Activated T-cell treated with anti-CD3 and anti-CD28 coated beads, Interleukin-2, amount 50 U/mL, for 72 hours (primary cell): ENCODE measurements at regions not wholly inside any gene's neighbourhood (a gene's known extent, or its start where the extent isn't known, plus 50 kb on each side); places are given as distances from the start of the nearest gene placed in this dataset.

ENCODE experiments used
- ATAC-seq, 2 donors: fragments of 150-1000 bp; cut with Tn5 transposase; replicated peaks in 1 of 2; 2 replicates each; pipeline ENCODE4 v1.10.0; 2021; ENCODE audit warnings: moderate library complexity in 2 of 2, mild to moderate bottlenecking in 1 of 2
- DNase-seq, 2 donors: peaks; one replicate each; pipeline ENCODE4 v3.0.0; 2021 to 2022; ENCODE audit warnings: mixed read lengths in 1 of 2
- H3K27ac Mint-ChIP-seq: one replicate; pipeline ENCODE4 v1.8.0; 2022; ENCODE audit warnings: mild to moderate bottlenecking, moderate library complexity, mixed read lengths
- H3K27me3 Mint-ChIP-seq: one replicate; pipeline ENCODE4 v1.8.0; 2022; ENCODE audit warnings: low read depth, mixed read lengths
- H3K36me3 Mint-ChIP-seq, 2 donors: one replicate each; pipeline ENCODE4 v1.8.0; 2022; ENCODE audit warnings: mixed read lengths in 2 of 2, mild to moderate bottlenecking in 1 of 2; ENCODE audit not compliant: insufficient read depth in 2 of 2
- H3K4me1 Mint-ChIP-seq: one replicate; pipeline ENCODE4 v1.8.0; 2022; ENCODE audit warnings: low read depth, mixed read lengths
- H3K4me3 Mint-ChIP-seq, 2 donors: one replicate each; pipeline ENCODE4 v1.8.0; 2022; ENCODE audit warnings: mild to moderate bottlenecking in 2 of 2, mixed read lengths in 2 of 2, moderate library complexity in 2 of 2
- H3K9me3 Mint-ChIP-seq, 2 donors: one replicate each; pipeline ENCODE4 v1.8.0; 2022; ENCODE audit warnings: mixed read lengths in 2 of 2

GRCh38 chr5:143574236-143574635 lies 170.8 kb upstream of the NR3C1 start:
- Mint-ChIP-seq H3K36me3 (no peaks in the 10 kb centered on the region), H3K4me3 (no peak overlapping the region), H3K4me1 (peaks cover 28% of the 10 kb centered on the region), H3K27me3 (peaks cover 22% of the 10 kb centered on the region), H3K9me3 (peaks cover 0 to 2% of the 10 kb centered on the region in 2 donors), H3K27ac (no peak overlapping the region)
- ATAC-seq (no peak), DNase-seq (no peak)

- H3K4me1 Mint-ChIP-seq = peaks cover 28% of the 10 kb centered on the region
- no peak for DNase-seq
- H3K27ac Mint-ChIP-seq = no peak overlapping the region
- H3K9me3 Mint-ChIP-seq = peaks cover 0 to 2% of the 10 kb centered on the region in 2 donors
- H3K27me3 Mint-ChIP-seq = peaks cover 22% of the 10 kb centered on the region
- H3K36me3 Mint-ChIP-seq = no peaks in the 10 kb centered on the region
- ATAC-seq = no peak
- no peak overlapping the region for H3K4me3 Mint-ChIP-seq
Observed at GRCh38 chr5:143573568-143574170, 170.2 kb upstream of the NR3C1 start.

DNA sequence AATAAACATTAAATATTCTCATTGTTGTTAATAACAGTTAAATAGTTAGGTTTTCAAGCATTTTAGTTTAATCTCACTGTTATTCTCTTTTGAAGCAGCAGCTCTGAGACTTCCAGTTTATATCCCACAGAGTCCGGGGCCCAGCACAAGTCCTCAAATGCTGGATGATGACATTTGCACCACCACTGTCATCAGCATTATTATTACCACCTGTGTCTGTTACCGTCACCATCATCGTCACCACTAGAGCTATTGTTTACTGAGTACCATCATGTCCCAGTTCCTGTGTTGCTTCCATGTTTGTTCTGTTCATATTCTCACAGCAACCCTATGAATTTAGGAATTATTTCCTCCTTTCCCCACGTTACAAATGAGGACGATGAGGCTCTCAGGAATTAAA lies 169.2 kb upstream of the NR3C1 start:
- no peak overlapping the region for H3K27ac Mint-ChIP-seq
- peaks cover 22% of the 10 kb centered on the region for H3K27me3 Mint-ChIP-seq
- no peaks in the 10 kb centered on the region for H3K36me3 Mint-ChIP-seq
- no peak for ATAC-seq
- DNase-seq = no peak
- H3K4me1 Mint-ChIP-seq = peaks cover 28% of the 10 kb centered on the region
- H3K9me3 Mint-ChIP-seq = peaks cover 0 to 2% of the 10 kb centered on the region in 2 donors
- no peak overlapping the region for H3K4me3 Mint-ChIP-seq

DNA sequence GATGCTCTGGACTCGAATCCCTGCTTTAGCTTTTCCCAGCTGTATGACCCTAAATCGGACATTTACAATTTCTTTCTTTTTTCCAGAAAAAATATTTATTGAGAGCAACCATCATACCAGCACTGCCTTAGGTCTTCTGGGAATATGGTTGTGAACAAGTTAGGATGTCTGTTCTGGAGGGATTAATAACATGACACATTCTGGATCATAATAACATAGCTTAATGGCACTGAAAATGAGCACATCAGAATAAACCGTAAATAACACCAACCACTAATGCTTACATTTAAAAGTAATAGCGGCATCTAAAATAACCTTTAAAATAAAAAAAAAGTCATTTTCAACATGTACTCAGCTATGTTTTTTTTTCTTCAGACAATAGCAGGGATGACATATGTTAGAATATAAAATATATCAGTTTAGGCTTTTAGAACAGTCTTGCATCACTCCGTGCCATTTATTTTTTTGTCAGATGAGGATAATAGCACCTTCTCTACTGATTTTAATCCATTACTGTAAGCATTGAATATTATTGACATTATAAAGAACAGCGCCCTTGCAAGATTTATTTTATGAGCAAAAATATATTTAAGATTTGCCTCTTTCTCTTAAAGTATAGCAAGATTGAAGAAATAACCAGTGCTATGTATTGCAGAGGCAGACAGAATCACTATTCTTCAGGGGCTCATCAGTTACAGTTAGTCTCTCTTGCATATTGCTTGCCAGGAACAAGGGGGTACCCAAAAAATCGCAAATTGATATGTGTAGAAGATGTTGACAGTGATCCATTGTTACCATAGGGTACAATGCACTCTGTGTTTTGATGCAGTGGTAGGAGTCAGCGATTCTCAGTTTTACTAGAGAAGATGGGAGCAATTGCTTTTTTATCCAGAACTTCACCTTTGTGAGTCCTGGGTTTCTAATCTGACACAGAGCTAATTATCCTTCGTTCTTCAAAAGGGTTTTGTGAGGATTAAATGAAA lies 168.4 kb upstream of the NR3C1 start:
- DNase-seq (no peak), ATAC-seq (no peak)
- Mint-ChIP-seq H3K27me3 (peaks cover 22% of the 10 kb centered on the region), H3K36me3 (no peaks in the 10 kb centered on the region), H3K4me1 (peaks cover 24% of the 10 kb centered on the region), H3K27ac (no peak overlapping the region), H3K4me3 (no peak overlapping the region), H3K9me3 (peaks cover 0 to 2% of the 10 kb centered on the region in 2 donors)

- H3K36me3 Mint-ChIP-seq = no peaks in the 10 kb centered on the region
- peaks cover 22% of the 10 kb centered on the region for H3K27me3 Mint-ChIP-seq
- no peak for ATAC-seq
- H3K27ac Mint-ChIP-seq = no peak overlapping the region
- peaks cover 18% of the 10 kb centered on the region for H3K4me1 Mint-ChIP-seq
- peaks cover 0 to 2% of the 10 kb centered on the region in 2 donors for H3K9me3 Mint-ChIP-seq
- no peak overlapping the region for H3K4me3 Mint-ChIP-seq
- no peak for DNase-seq
Observed at GRCh38 chr5:143570989-143571388, 167.5 kb upstream of the NR3C1 start.

DNA sequence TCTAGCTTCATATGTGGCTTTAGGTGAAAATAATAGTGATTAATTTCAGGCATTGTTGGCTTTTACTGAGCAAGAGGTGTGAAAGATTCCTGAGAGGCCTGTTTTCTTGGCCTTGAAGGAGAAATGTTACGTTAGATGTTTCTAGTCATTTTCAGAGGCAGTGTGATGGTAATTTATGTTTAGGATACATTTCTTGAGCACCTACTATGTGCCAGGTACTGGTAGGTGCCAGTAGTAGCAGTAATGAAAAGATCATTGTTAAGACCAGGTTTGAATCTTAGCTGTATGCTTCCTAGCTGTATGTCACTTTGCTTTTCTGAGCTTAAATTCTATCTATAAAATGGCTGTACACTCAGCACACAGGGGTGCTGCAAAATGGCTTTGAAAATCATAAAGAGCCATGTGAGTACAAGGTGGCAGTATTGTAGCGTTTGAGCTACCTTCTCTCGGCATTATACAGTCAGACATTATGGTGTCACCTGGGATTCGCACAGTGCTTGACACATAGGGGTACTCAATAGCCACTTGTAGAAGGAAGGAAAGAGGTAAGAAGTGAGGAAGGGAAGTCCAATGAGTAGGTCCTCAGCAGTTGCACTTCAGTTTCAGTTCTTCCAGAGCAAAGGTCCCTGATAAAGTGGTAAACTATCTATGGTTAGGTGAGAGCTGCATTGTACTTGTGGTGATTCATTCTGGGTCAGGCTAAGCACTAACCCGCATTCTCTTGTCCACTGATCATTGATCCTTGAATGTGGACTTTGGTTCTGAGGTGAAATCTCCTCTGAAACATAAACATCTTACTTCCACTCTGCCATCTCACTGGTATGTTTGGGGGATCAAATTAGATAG lies 166.5 kb upstream of the NR3C1 start:
- Mint-ChIP-seq H3K36me3 (no peaks in the 10 kb centered on the region), H3K4me1 (peaks cover 8% of the 10 kb centered on the region), H3K9me3 (no peaks in the 10 kb centered on the region), H3K27me3 (peaks cover 17% of the 10 kb centered on the region), H3K27ac (no peak overlapping the region), H3K4me3 (no peak overlapping the region)
- ATAC-seq (no peak), DNase-seq (no peak)

- Mint-ChIP-seq H3K36me3 (no peaks in the 10 kb centered on the region), H3K9me3 (no peaks in the 10 kb centered on the region), H3K4me3 (no peak overlapping the region), H3K4me1 (peaks cover 5% of the 10 kb centered on the region), H3K27me3 (peaks cover 11% of the 10 kb centered on the region), H3K27ac (no peak overlapping the region)
- DNase-seq (no peak), ATAC-seq (no peak)
Observed at GRCh38 chr5:143569213-143569701, 165.8 kb upstream of the NR3C1 start.

DNA sequence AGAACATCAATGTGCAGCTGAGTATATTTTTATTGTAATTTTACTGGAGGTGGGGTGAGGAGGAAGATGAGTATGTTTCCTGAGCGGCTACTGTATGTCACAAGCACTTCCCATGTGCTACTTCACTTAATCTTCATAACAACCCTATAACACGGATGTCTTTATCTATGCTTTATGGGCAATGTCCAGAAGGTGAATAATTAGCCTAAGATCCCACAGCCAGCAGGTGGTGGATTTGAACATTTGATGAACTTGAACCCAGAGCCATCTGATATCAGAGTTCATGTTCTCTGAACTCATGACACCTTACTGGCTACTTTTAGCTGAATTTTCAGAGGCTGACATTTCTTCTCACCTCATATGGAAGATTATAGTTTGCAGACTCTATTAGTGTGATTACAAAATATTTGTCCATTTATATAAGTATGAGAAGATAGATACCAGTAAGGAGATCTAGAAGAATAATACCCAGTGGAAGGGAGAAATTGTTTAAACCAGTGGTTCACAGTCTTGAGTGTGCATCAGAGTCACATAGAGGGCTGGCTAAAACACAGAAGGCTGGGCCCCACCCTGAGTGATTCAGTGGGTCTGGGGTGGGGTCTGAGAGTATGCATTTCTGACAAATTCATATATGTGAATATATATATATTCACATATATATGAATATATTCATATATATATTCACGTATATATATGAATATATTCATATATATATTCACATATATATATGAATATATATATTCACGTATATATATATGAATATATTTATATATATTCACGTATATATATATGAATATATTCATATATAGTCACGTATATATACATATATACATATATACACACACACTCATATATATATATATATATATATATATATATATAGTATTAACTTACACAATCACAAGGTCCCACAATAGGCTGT lies 164.4 kb upstream of the NR3C1 start:
- Mint-ChIP-seq H3K27ac (no peak overlapping the region), H3K36me3 (no peaks in the 10 kb centered on the region), H3K27me3 (peaks cover 11% of the 10 kb centered on the region), H3K4me1 (peaks cover 11% of the 10 kb centered on the region), H3K9me3 (no peaks in the 10 kb centered on the region), H3K4me3 (no peak overlapping the region)
- DNase-seq = no peak
- ATAC-seq = no peak

DNA sequence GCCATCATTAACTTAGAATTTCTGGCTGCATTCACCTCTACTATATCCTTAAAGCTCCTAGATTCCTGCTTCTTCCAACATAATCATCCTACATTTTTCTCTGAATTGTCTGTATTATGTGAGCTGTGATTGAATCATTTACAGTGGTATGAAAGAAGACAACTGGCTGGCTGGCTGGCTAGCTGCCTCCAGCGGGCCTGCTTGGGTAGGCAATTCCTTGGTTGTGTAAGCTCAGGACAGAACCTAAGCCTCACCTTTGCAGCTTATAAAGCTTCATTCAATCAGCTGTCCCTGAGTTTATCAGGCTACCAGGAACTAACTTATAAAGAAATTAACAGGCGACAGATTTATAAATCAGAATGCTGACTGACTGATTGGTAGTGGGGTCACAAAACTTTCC lies 162.7 kb upstream of the NR3C1 start:
- Mint-ChIP-seq H3K27ac (no peak overlapping the region), H3K4me3 (no peak overlapping the region), H3K4me1 (peaks cover 11% of the 10 kb centered on the region), H3K36me3 (no peaks in the 10 kb centered on the region), H3K9me3 (no peaks in the 10 kb centered on the region), H3K27me3 (peaks cover 11% of the 10 kb centered on the region)
- ATAC-seq = no peak
- no peak for DNase-seq

DNA sequence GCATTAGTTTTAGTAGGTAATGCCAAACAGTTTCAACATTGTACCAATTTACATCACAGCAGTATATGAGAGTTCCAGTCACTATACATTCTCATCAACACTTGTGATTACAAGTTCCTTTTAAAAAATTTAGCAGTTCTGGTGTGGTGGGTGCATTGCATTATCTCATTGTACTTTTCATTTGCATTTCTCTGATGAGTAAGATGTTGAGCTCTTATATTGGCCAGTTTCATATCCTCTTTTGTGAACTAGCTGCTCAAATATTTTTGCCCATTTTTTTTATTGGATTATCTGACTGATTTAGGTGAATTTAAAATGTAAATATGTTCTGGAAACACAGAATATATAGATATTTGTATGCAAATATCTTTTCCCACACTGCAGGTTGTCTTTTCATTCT lies 160.9 kb upstream of the NR3C1 start:
- H3K27ac Mint-ChIP-seq = no peak overlapping the region
- no peak overlapping the region for H3K4me3 Mint-ChIP-seq
- no peak for DNase-seq
- ATAC-seq = peak in 1 of 2 donors; percentile 36
- peaks cover 22% of the 10 kb centered on the region for H3K4me1 Mint-ChIP-seq
- no peaks in the 10 kb centered on the region for H3K36me3 Mint-ChIP-seq
- H3K27me3 Mint-ChIP-seq = no peaks in the 10 kb centered on the region
- H3K9me3 Mint-ChIP-seq = no peaks in the 10 kb centered on the region

- no peak for DNase-seq
- no peaks in the 10 kb centered on the region for H3K9me3 Mint-ChIP-seq
- H3K4me3 Mint-ChIP-seq = no peak overlapping the region
- no peak overlapping the region for H3K27ac Mint-ChIP-seq
- no peak for ATAC-seq
- H3K36me3 Mint-ChIP-seq = no peaks in the 10 kb centered on the region
- H3K4me1 Mint-ChIP-seq = peaks cover 32% of the 10 kb centered on the region
- H3K27me3 Mint-ChIP-seq = no peaks in the 10 kb centered on the region
Observed at GRCh38 chr5:143562935-143563334, 159.4 kb upstream of the NR3C1 start.

DNA sequence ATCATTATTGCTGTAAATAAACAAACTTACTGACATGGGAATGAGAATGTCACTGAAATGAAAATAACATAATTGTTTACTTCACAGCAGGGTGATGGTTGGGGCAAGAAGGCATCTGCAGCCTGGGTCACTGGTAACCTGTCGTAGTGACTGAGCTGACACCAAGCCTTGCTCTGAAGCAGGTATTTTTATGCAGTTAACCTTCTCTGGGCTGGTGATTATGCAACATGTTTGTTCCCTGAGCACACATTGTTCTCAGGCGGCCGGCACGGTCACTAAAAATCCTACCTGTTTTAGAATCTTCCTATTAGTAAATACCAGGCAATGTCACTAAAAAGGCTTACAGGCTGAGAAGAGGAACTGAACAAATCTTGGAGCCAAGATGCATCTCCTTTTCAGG lies 157.7 kb upstream of the NR3C1 start:
- no peak for DNase-seq
- H3K4me3 Mint-ChIP-seq = no peak overlapping the region
- peaks cover 43% of the 10 kb centered on the region for H3K4me1 Mint-ChIP-seq

More for the DNA sequence above, 157.7 kb upstream of the NR3C1 start:
- Mint-ChIP-seq H3K9me3 (no peaks in the 10 kb centered on the region), H3K27me3 (no peaks in the 10 kb centered on the region), H3K36me3 (no peaks in the 10 kb centered on the region), H3K27ac (no peak overlapping the region)
- no peak for ATAC-seq
